SKM-1 treated with dmso at 0.1 percent for 144 hours (cell line): ENCODE measurements at regions not wholly inside any gene's neighbourhood (a gene's known extent, or its start where the extent isn't known, plus 50 kb on each side); places are given as distances from the start of the nearest gene placed in this dataset.

Experiments used
- DNase-seq: peaks from one replicate; lab custom pipeline; 2025; ENCODE audit not compliant: unreplicated experiment; lab: John Stamatoyannopoulos, UW

DNA sequence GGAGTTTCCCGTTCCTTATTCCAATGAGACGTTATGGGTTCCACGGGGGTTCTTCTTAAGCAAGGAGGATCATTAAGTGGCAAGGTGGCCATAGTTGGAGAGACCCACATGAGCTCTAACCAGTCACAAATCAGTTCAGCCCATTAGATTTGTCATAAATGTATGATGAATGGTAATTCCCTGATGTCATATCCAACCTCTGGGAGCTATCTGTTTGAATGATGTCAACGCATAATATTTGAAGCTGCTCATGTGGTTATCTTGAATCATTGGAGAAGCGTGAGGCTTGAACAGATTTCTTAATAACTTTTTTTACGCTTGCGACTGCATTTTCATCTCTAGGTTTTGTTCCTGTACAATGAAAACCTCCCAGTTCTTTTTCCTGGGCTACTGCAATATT, 270.4 kb upstream of the EEF2KMT start:
- no peak for DNase-seq

DNA sequence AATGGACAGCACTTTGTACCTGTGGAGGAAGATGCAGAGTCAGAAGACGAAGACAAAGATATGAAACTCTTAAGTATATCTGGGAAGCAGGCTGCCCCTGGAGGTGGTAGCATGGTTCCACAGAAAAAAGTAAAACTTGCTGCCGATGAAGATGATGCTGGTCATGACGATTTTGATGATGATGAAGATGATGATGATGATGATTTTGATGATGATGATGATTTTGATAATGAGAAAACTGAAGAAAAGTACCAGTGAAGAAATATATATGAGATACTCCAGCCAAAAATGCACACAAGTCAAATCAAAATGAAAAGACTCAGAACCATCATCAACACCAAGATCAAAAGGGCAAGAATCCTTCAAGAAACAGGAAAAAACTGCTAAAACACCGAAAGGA, 268.5 kb upstream of the EEF2KMT start:
- DNase-seq: no peak

DNA sequence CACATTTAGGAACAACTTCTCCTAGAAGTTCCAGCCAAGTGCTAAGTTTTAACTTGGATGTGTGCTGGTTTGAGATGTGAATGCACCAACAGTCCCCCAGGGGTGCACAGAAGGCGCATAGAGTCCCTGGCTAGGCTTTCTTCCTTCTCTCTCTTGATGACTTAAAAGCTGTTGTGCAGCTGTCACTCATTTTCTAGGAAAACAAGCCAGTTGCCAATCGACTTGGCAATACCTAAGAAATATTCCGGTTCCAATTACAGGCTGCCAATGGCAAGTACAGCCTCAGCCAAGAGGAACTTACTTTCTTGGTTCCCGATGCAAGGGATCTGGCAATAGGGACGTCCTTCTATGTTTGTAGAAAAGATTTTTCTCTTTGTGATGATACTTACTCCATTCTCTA, 266.6 kb upstream of the EEF2KMT start:
- DNase-seq: no peak

GRCh38 chr16:5361322-5361721, 263.7 kb upstream of the EEF2KMT start:
- no peak for DNase-seq

DNA sequence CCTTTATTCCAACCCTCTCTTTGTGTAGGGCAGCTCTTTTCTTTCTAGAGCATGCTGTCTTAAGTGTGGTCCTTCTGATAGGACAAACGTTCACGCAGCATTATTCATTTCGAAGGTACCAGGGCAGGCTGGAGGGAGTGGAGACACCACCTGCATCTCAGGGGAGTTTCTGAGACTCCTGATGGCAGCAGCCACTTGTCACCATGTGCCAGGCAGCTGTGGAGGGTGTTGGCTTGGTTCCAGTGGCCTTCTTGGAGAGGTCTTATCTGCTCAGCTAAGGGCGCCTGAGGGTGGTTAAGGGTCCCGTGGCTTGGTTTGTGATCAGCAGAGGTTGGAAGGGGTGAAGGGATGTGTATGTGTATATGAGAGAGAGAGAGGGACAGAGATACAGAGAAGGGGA, 257.1 kb upstream of the EEF2KMT start:
- DNase-seq: no peak

DNA sequence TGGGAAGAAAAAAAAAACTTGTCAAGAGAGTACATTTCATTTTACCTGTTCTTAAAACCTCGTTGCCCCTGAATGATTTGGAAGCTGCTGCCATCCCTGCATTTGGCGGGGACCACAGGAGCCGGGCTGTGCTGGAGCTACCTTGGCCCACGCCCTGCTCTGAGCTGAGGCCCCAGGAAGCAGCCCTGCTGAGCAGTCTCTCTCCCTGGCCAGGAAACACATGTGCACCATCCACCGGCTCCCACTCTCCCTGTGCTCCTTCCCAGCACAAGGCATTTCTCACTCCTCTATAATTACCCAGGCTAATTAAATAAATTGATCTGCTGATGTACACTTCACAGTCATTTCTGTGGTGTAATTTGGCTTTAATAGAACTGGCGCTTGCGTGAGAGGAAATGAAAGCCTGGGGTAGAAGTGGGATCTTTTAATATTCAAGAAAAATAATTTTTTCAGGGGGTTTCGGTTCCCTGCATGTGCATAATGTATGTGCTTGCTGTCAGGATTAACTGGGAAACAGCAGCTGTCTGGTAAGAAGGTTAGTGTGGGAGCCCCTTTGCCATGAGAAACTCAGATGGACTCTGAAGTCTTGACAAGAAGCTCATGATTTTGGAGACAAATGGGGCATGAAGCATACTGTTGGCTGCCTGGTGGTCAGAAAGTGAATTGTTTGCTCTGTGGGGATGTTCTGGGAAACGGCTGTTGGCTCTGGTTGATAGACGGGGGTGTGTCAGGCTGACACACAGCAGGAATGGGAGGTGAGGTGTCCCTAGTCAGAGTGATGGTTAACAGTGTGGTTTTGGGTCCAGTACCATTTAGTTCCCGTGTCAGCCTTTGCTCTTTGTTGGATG, 252.3 kb upstream of the EEF2KMT start:
- no peak for DNase-seq

DNA sequence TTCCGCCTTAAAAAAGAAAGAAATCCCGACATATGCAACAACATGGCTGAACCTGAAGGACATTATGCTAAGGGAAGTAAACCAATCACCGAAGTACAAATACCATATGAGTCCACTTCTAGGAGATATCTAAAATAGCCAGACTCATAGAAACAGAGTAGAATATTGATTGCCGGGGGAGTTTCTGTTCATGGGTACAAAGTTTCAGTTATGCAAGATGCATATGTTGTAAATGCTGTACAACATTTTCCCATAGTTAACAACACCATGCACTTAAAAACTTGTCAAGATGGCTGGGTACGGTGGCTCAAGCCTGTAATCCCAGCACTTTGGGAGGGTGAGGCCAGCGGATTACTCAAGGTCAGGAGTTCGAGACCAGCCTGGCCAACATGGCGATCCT, 251.5 kb upstream of the EEF2KMT start:
- DNase-seq: no peak

DNA sequence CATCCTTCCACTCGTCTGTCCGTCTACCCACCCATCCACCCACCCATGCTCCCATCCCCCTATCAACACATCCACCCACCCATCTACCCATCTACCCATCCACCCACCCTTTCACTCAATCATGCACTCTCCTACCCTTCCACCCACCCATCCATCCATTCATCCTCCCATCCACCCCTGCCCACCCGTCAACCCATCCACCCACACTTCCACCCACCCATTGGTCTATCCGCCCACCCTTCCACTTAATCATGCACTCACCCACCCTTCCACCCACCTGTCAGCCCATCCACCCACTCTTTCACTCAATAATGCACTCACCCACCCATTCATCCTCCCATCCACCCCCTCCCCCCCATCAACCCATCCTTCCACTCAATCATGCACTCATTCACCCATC, 250.0 kb upstream of the EEF2KMT start:
- no peak for DNase-seq

GRCh38 chr16:5336941-5337340, 239.3 kb upstream of the EEF2KMT start:
- no peak for DNase-seq

GRCh38 chr16:5333991-5334390, 236.4 kb upstream of the EEF2KMT start:
- DNase-seq: no peak

DNA sequence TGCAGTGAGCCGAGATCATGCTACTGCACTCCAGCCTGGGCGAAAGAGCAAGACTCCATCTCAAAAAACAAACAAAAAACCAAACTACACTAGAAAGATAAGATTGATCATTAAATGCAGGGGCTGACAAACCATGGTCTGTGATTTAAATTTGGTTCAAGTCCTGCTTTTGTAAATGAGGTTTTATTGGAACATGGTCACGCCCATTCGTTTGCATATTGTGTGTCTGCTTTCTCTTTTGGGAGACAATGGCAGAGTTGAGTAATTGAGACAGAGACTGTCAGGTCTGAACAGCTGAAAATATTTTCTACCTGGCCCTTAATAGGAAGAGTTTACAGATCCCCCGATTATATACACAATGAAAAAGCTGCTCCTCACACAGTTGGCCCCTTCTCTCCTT, 235.5 kb upstream of the EEF2KMT start:
- no peak for DNase-seq

GRCh38 chr16:5330058-5330457, 232.5 kb upstream of the EEF2KMT start:
- no peak for DNase-seq

GRCh38 chr16:5328546-5328945, 231.0 kb upstream of the EEF2KMT start:
- DNase-seq: no peak

DNA sequence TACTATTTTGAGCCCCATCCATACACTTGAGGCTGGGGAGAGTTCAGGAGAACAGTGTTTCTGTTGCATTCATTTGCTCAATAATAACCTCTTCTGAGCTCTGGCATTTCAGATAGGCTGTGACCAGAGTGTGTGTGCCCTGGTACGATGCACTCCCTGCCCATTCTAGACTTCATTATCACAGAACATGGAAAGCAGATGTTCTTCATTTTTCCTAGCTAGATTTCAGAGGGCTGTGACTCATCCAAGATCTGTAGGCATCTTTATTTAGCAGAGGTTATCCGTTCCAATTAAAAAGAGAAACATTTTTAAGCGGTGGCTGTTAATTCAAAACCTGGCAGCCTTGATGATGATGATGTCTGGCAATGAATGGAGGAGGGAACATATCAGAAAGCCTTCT, 228.8 kb upstream of the EEF2KMT start:
- no peak for DNase-seq

- no peak for DNase-seq
These were observed 228.3 kb upstream of the EEF2KMT start for GRCh38 chr16:5325932-5326331.

DNA sequence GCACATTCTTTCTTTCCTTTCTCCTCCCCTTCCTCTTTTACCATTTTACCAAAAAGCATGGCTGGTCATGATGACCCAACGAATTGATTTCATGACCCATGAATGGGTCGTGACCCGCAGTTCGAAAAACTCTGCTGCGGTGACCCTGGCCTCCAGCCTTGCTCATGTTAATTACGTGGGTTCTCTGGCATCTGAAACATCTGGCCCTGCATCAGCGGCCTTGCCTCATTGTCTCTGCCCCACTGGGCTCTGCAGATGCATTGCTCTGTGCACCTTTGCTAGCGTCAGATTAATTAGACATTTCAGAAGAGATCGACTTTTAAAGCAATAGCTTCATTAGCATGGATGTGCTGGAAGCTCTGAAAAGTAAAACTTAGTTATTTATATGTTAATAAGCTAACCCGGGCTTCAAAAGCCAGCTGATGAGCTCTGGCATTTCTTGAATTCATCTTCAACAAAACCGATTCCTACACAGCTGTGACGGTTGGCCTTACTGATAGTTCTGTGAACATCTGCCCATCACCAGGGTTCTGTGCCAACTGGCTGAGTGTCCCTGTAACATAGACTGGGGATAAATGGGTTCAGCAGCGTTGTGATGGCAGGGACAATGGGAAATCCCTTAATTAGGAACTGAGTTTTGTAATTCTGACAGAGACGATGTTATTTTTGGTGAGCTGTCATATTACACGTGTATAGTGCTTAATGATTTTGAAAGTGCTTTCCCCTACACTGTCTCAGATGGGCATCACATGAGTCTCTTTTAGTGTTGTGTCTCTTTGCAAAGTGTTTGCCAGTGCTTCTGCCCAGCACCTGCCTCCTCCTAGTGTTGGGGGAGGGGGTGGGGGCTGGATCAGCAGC, 225.9 kb upstream of the EEF2KMT start:
- no peak for DNase-seq

DNA sequence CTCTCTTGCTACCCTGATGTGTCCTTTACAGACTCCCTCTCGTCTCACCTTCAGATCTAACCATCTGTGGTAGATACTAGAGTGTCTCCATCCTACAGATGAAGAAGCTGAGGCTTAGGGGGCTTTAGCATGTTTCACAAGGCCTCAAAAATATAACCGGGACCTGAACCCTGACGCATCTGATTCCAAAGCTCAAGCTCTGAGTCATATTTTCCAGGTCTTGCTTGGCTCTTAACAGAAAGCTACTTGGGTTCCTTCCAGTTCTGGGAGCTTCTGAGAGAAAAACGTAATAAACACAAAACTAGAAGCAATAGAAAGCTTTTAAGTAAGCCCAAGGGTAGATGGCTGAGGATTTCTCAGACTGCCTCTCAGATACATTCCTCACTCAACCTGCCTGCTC, 224.3 kb upstream of the EEF2KMT start:
- DNase-seq: no peak

- DNase-seq: no peak
These were observed 222.2 kb upstream of the EEF2KMT start for GRCh38 chr16:5319799-5320198.

- no peak for DNase-seq
These were observed 218.3 kb upstream of the EEF2KMT start for GRCh38 chr16:5315914-5316313.

DNA sequence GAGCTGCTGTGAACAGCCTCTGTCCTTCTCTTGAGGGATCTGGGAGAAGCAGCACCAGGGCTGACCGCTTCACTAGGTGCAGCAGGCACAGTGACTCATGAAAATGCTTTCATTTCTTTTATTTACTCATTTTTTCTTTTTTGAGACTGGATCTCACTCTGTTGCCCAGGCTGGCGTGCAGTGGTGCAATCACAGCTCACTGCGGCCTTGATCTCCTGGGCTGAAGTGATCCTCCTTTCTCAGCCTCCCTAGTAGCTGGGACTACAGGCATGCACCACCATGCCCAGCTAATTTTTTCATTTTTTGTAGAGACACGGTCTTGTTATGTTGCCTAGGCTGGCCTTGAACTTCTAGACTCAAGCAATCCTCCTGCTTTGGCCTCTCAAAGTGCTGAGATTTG, 216.8 kb upstream of the EEF2KMT start:
- no peak for DNase-seq

- no peak for DNase-seq
These were observed 212.5 kb upstream of the EEF2KMT start for GRCh38 chr16:5309946-5310611.

- no peak for DNase-seq
These were observed 207.4 kb upstream of the EEF2KMT start for GRCh38 chr16:5305023-5305422.
